Neural cell (in vitro differentiated cells): ENCODE measurements at regions not wholly inside any gene's neighbourhood (a gene's known extent, or its start where the extent isn't known, plus 50 kb on each side); places are given as distances from the start of the nearest gene placed in this dataset.

ENCODE experiments used
- H2AFZ ChIP-seq: fragments of 200-600, 300-800 bp; sonication (generic), shearing (Covaris generic); 2 replicates; pipeline ENCODE4 v1.6.0; 2014; ENCODE audit warnings: low read depth, mild to moderate bottlenecking, antibody characterized with exemption, low read length, moderate library complexity
- H3F3A ChIP-seq: fragments of 200-600 bp; shearing (Covaris generic); 2 replicates; pipeline ENCODE4 v1.6.1; 2016; ENCODE audit warnings: mild to moderate bottlenecking, moderate library complexity, mixed read lengths, antibody characterized with exemption, low read length; ENCODE audit not compliant: insufficient read depth, poor library complexity, severe bottlenecking
- H3K27ac ChIP-seq: fragments of 200-600, 300-800 bp; sonication (generic), shearing (Covaris generic); 2 replicates; pipeline ENCODE4 v1.5.1; 2014; ENCODE audit warnings: mild to moderate bottlenecking, low read length, moderate library complexity
- H3K27me3 ChIP-seq: fragments of 300-800, 200-600 bp; sonication (generic), shearing (Covaris generic); 2 replicates; pipeline ENCODE4 v1.6.0; 2014; ENCODE audit warnings: mild to moderate bottlenecking, low read depth, low read length, moderate library complexity; ENCODE audit not compliant: insufficient read depth
- H3K36me3 ChIP-seq: fragments of 300-800, 200-600 bp; sonication (generic), shearing (Covaris generic); 2 replicates; pipeline ENCODE4 v1.5.1; 2014; ENCODE audit warnings: mild to moderate bottlenecking, antibody characterized with exemption, low read length, moderate library complexity; ENCODE audit not compliant: insufficient read depth
- H3K4me2 ChIP-seq: fragments of 300-800, 200-600 bp; sonication (generic), shearing (Covaris generic); 2 replicates; pipeline ENCODE4 v1.6.0; 2014; ENCODE audit warnings: mild to moderate bottlenecking, low read length
- H3K4me3 ChIP-seq: fragments of 300-800, 200-600 bp; sonication (generic), shearing (Covaris generic); 2 replicates; pipeline ENCODE4 v1.5.1; 2014; ENCODE audit warnings: mild to moderate bottlenecking, low read length, moderate library complexity
- H3K79me2 ChIP-seq: fragments of 200-600 bp; shearing (Covaris generic); replicated peaks from 2 replicates; pipeline ENCODE4 v1.6.0; 2014; ENCODE audit warnings: mild to moderate bottlenecking, low read length, moderate library complexity; ENCODE audit not compliant: insufficient read depth
- H3K9ac ChIP-seq: fragments of 300-800, 200-600 bp; sonication (generic), shearing (Covaris generic); 2 replicates; pipeline ENCODE4 v1.6.1; 2016; ENCODE audit warnings: mild to moderate bottlenecking, low read length, mixed read lengths
- H3K9me2 ChIP-seq: fragments of 200-600 bp; shearing (Covaris generic); 2 replicates; pipeline ENCODE4 v1.6.1; 2016; ENCODE audit warnings: mild to moderate bottlenecking, low read length, mixed read lengths; ENCODE audit not compliant: insufficient read depth
- H3K9me3 ChIP-seq: fragments of 200-600, 300-800 bp; sonication (generic), shearing (Covaris generic); 2 replicates; pipeline ENCODE4 v1.6.1; 2016; ENCODE audit warnings: mild to moderate bottlenecking, mixed run types, low read length, moderate library complexity, mixed read lengths
- H4K20me1 ChIP-seq: fragments of 200-600 bp; shearing (Covaris generic); 2 replicates; pipeline ENCODE4 v1.6.1; 2016; ENCODE audit warnings: mild to moderate bottlenecking, mixed run types; ENCODE audit not compliant: insufficient read depth
- CTCF ChIP-seq: fragments of 450-650 bp; IDR thresholded peaks from 2 replicates; pipeline ENCODE4 v1.5.1; 2014; ENCODE audit warnings: antibody characterized with exemption, mild to moderate bottlenecking, moderate library complexity; ENCODE audit not compliant: poor library complexity, severe bottlenecking
- EP300 ChIP-seq: fragments of 450-650 bp; conservative IDR thresholded peaks from 2 replicates; pipeline ENCODE4 v1.6.1; 2014; ENCODE audit warnings: antibody characterized with exemption, mild to moderate bottlenecking, moderate library complexity; ENCODE audit not compliant: poor library complexity, severe bottlenecking
- EZH2 ChIP-seq: fragments of 200-600, 300-800 bp; shearing (Covaris generic), sonication (generic); IDR thresholded peaks from 2 replicates; pipeline ENCODE4 v1.6.1; 2014; ENCODE audit warnings: antibody characterized with exemption, low read length, borderline replicate concordance, mild to moderate bottlenecking; ENCODE audit not compliant: insufficient read depth, poor library complexity, severe bottlenecking
- POLR2AphosphoS5 ChIP-seq: IDR thresholded peaks from 2 replicates; pipeline ENCODE4 v1.6.1; 2012
- RAD21 ChIP-seq: fragments of 450-650 bp; conservative IDR thresholded peaks from 2 replicates; pipeline ENCODE4 v1.6.1; 2014; ENCODE audit warnings: antibody characterized with exemption, mild to moderate bottlenecking, moderate library complexity
- REST ChIP-seq: IDR thresholded peaks from 2 replicates; pipeline ENCODE4 v1.6.1; 2012; ENCODE audit warnings: borderline replicate concordance
- SMC3 ChIP-seq: fragments of 450-650 bp; conservative IDR thresholded peaks from 2 replicates; pipeline ENCODE4 v1.6.1; 2014; ENCODE audit warnings: antibody characterized with exemption, mild to moderate bottlenecking, moderate library complexity; ENCODE audit not compliant: poor library complexity
- TAF1 ChIP-seq: IDR thresholded peaks from 2 replicates; pipeline ENCODE4 v1.6.1; 2012; ENCODE audit warnings: low read depth

DNA sequence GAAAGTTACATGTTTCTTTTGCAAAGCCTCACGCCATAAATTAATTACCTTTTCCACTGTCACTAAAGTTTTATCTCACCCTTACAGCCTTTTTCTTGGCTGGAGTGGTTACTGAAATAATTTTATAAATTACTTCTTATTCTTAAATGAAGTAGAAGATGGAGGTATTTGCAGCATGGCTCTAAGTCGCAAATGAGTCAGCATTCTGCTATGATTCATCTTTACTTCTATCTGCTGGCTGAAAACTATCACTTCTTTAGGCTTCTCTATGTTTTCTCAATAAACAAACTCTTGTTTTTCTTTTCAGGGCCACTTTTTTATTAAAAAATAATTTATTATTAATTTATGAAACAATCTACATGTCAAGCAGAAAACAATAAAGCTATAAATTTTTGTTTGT, 210.2 kb upstream of the GYPA start:
- H3K9ac ChIP-seq = no peak overlapping the region
- peaks cover 35% of the 10 kb centered on the region for H3K27me3 ChIP-seq
- no peaks in the 10 kb centered on the region for H3K36me3 ChIP-seq
- H3K9me2 ChIP-seq = no peaks in the 10 kb centered on the region
- no peak overlapping the region for H2AFZ ChIP-seq
- H3K4me3 ChIP-seq = no peak overlapping the region
- H3K79me2 ChIP-seq = no peaks in the 10 kb centered on the region
- H4K20me1 ChIP-seq = no peaks in the 10 kb centered on the region
- no peak for TF ChIP-seq EP300
- no peak for TF ChIP-seq SMC3
- TF ChIP-seq RAD21 = no peak
- TF ChIP-seq REST = no peak
- no peak for TF ChIP-seq CTCF
- no peak for TF ChIP-seq EZH2
- H3K4me2 ChIP-seq = no peak overlapping the region
- no peaks in the 10 kb centered on the region for H3K9me3 ChIP-seq
- no peak overlapping the region for H3K27ac ChIP-seq
- H3F3A ChIP-seq = no peaks in the 10 kb centered on the region

DNA sequence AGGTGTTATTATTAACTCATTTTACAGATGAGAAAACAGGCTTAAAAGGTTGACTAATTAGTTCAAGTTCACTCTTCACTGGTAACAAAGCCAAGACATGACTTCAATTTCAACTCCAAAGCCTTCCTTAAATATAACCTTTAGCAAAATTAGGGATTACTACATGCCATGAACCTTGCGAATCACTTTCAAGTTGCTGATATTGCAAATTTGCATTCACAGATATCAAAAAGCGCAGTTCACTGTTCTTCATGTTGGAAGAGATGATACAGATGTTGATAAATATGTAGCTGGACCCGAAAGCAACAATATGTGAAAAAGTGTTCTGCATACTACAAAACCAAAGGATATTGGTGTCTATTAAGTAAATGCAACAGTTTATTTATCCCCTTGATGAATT, 210.8 kb upstream of the GYPA start:
- TF ChIP-seq POLR2AphosphoS5 = no peak
- no peak for TF ChIP-seq CTCF
- no peak for TF ChIP-seq RAD21
- no peak for TF ChIP-seq EZH2
- TF ChIP-seq EP300 = no peak
- TF ChIP-seq TAF1 = no peak
- no peak overlapping the region for H3K4me3 ChIP-seq
- H3K27ac ChIP-seq = no peak overlapping the region
- no peaks in the 10 kb centered on the region for H3F3A ChIP-seq
- no peak overlapping the region for H3K9ac ChIP-seq
- no peaks in the 10 kb centered on the region for H3K9me3 ChIP-seq
- H3K9me2 ChIP-seq = no peaks in the 10 kb centered on the region
- no peak overlapping the region for H2AFZ ChIP-seq
- no peak overlapping the region for H3K4me2 ChIP-seq
- no peaks in the 10 kb centered on the region for H3K36me3 ChIP-seq
- no peaks in the 10 kb centered on the region for H4K20me1 ChIP-seq
- peaks cover 39% of the 10 kb centered on the region for H3K27me3 ChIP-seq
- H3K79me2 ChIP-seq = no peaks in the 10 kb centered on the region
